ENCODE measurements at regions not wholly inside any gene's neighbourhood (a gene's known extent, or its start where the extent isn't known, plus 50 kb on each side); places are given as distances from the start of the nearest gene placed in this dataset.

DNA sequence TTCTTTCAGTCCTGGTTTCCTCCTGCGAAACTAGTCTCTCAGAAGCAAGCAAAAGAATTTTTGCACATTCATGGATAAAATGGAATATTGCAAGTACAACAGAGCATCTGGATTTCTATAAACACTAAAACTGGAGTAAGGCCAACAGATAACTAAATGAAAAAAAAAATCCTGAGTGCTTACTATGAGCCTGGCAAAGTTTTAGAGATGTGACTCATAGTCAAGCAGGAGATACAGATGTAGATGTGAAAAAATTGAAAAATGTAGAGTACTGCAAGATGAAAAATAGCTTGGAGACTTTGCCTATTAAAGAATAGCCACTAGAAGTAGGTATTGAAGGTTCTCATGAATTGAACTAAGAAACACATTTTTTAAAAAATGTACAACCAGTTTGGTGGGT is 397.4 kb downstream of the OTOL1 start:
- Histone ChIP-seq H3K36me3 (ENCODE audit: low read depth, low read length) (no peaks in the 10 kb centered on the region), H3K9me2 (replicated peaks; ENCODE audit: low read length) (no peaks in the 10 kb centered on the region), H3K4me1 (ENCODE audit: insufficient read depth, low read length) (peaks cover 25% of the 10 kb centered on the region), H3K27ac (ENCODE audit: low read length) (no peak overlapping the region), H3K4me2 (ENCODE audit: low read length) (no peak overlapping the region), H3K4me3 (ENCODE audit: low read length) (no peak overlapping the region), H3K79me2 (ENCODE audit: low read length) (no peaks in the 10 kb centered on the region), H3K9me3 (ENCODE audit: low read length) (no peaks in the 10 kb centered on the region), H2AFZ (ENCODE audit: low read length) (no peak overlapping the region), H3K27me3 (ENCODE audit: low read length) (no peaks in the 10 kb centered on the region), H4K20me1 (ENCODE audit: low read length) (no peaks in the 10 kb centered on the region), H3K9ac (ENCODE audit: low read length) (no peak overlapping the region), H3F3A (ENCODE audit: low read length, unreplicated experiment) (no peaks in the 10 kb centered on the region)
- ChIA-PET POLR2A (ENCODE audit: unreplicated experiment) (no interaction called here), CTCF (no interaction called here)
- DNase-seq, result peak; percentile 35
- intact Hi-C loops (cut with micrococcal nuclease), result no loop called here
- TF ChIP-seq EZH2phosphoT487 (IDR thresholded peaks at IDR 0.05; ENCODE audit: borderline replicate concordance, low read length), result no peak
- TF ChIP-seq EZH2 (IDR thresholded peaks at IDR 0.05; ENCODE audit: low read length, unreplicated experiment), result no peak
- TF ChIP-seq CTCF (conservative IDR thresholded peaks at IDR 0.05; ENCODE audit: low read depth, low read length), result no peak
- no TSS peak for BruUV-seq (replicated peaks)
- no peak for ATAC-seq

GRCh38 chr3:161894657-161895056 is 398.0 kb downstream of the OTOL1 start:
- Histone ChIP-seq H2AFZ (ENCODE audit: low read length) (no peak overlapping the region), H3K9ac (ENCODE audit: low read length) (no peak overlapping the region), H3K4me2 (ENCODE audit: low read length) (no peak overlapping the region), H3K4me3 (ENCODE audit: low read length) (no peak overlapping the region), H3K27me3 (ENCODE audit: low read length) (no peaks in the 10 kb centered on the region), H3K4me1 (ENCODE audit: insufficient read depth, low read length) (peaks cover 18% of the 10 kb centered on the region), H3F3A (ENCODE audit: low read length, unreplicated experiment) (no peaks in the 10 kb centered on the region), H3K36me3 (ENCODE audit: low read depth, low read length) (no peaks in the 10 kb centered on the region), H3K79me2 (ENCODE audit: low read length) (no peaks in the 10 kb centered on the region), H3K9me2 (replicated peaks; ENCODE audit: low read length) (no peaks in the 10 kb centered on the region), H4K20me1 (ENCODE audit: low read length) (no peaks in the 10 kb centered on the region), H3K27ac (ENCODE audit: low read length) (no peak overlapping the region), H3K9me3 (ENCODE audit: low read length) (no peaks in the 10 kb centered on the region)
- CTCF ChIA-PET, result interaction anchor here (0.6 kb wide), 1 partner anchor 1824 kb away, joined by 3 read pairs; no protein-coding TSS in a partner anchor
- BruUV-seq (replicated peaks), result no TSS peak
- ATAC-seq (no peak), DNase-seq (no peak)
- POLR2A ChIA-PET (ENCODE audit: unreplicated experiment), result no interaction called here
- intact Hi-C loops (cut with micrococcal nuclease), result no loop called here
- TF ChIP-seq EZH2 (IDR thresholded peaks at IDR 0.05; ENCODE audit: low read length, unreplicated experiment) (no peak), EZH2phosphoT487 (IDR thresholded peaks at IDR 0.05; ENCODE audit: borderline replicate concordance, low read length) (no peak), CTCF (conservative IDR thresholded peaks at IDR 0.05; ENCODE audit: low read depth, low read length) (no peak)

- H3K9me3 ChIP-seq (ENCODE audit: low read length), result no peaks in the 10 kb centered on the region
- H3K9ac ChIP-seq (ENCODE audit: low read length), result no peak overlapping the region
- POLR2A ChIA-PET (ENCODE audit: unreplicated experiment), result no interaction called here
- H2AFZ ChIP-seq (ENCODE audit: low read length), result no peak overlapping the region
- H4K20me1 ChIP-seq (ENCODE audit: low read length), result no peaks in the 10 kb centered on the region
- BruUV-seq (replicated peaks), result no TSS peak
- no peaks in the 10 kb centered on the region for H3K27me3 ChIP-seq (ENCODE audit: low read length)
- no peaks in the 10 kb centered on the region for H3K79me2 ChIP-seq (ENCODE audit: low read length)
- peak; percentile 43 for DNase-seq
- no peak overlapping the region for H3K4me2 ChIP-seq (ENCODE audit: low read length)
- peak; percentile 39; the same call in 1 of the 2 replicates for ATAC-seq
- no peak overlapping the region for H3K27ac ChIP-seq (ENCODE audit: low read length)
- no peaks in the 10 kb centered on the region for H3K36me3 ChIP-seq (ENCODE audit: low read depth, low read length)
- no peaks in the 10 kb centered on the region for H3K9me2 ChIP-seq (replicated peaks; ENCODE audit: low read length)
- CTCF ChIA-PET, result no interaction called here
- no peaks in the 10 kb centered on the region for H3F3A ChIP-seq (ENCODE audit: low read length, unreplicated experiment)
- no peak overlapping the region for H3K4me3 ChIP-seq (ENCODE audit: low read length)
- peaks cover 6% of the 10 kb centered on the region; the same call in 1 of the 2 replicates for H3K4me1 ChIP-seq (ENCODE audit: insufficient read depth, low read length)
- intact Hi-C loops (cut with micrococcal nuclease), result no loop called here
- TF ChIP-seq CTCF (conservative IDR thresholded peaks at IDR 0.05; ENCODE audit: low read depth, low read length) (no peak), EZH2 (IDR thresholded peaks at IDR 0.05; ENCODE audit: low read length, unreplicated experiment) (no peak), EZH2phosphoT487 (IDR thresholded peaks at IDR 0.05; ENCODE audit: borderline replicate concordance, low read length) (no peak)
Observed at GRCh38 chr3:161905520-161906132, 409.0 kb downstream of the OTOL1 start.
